ENCODE measurements at regions not wholly inside any gene's neighbourhood (a gene's known extent, or its start where the extent isn't known, plus 50 kb on each side); places are given as distances from the start of the nearest gene placed in this dataset.
"Not testable (repeated sequence)": the region's sequence is repeated elsewhere in the genome, so short reads cannot be mapped to it uniquely, and the experiment has no call there.

DNA sequence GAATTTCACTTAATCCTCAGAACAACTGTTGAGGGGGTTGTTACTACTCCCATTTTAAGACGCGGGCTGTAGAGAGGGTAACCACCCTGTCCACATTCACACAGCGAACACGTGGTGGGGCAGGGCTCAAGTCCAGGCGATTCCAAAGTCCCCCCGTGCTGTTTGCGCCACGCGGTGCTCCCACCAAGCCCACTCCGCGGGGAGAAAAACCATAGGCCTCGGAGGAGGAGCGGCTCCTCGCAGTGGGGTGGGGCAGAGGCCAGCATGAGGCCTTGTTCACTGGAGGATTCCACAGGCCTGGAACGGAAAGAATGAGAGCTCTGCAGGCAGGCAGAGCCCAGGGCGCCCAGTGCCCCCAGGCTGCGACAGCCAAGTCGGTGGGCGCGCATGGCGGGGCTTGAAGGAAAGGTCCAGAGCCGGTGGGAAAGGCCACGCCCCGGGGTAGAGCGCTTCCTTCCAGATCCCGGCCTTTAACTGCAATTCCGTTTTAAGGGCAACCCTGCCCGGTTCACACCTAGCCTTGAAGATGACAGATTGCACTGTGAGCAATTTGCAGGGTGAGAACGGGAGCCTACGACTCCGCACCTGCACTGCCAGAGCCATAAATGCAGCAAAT, 161.8 kb upstream of the TBL1XR1 start:
- DNase-seq, result peak; percentile 38

DNA sequence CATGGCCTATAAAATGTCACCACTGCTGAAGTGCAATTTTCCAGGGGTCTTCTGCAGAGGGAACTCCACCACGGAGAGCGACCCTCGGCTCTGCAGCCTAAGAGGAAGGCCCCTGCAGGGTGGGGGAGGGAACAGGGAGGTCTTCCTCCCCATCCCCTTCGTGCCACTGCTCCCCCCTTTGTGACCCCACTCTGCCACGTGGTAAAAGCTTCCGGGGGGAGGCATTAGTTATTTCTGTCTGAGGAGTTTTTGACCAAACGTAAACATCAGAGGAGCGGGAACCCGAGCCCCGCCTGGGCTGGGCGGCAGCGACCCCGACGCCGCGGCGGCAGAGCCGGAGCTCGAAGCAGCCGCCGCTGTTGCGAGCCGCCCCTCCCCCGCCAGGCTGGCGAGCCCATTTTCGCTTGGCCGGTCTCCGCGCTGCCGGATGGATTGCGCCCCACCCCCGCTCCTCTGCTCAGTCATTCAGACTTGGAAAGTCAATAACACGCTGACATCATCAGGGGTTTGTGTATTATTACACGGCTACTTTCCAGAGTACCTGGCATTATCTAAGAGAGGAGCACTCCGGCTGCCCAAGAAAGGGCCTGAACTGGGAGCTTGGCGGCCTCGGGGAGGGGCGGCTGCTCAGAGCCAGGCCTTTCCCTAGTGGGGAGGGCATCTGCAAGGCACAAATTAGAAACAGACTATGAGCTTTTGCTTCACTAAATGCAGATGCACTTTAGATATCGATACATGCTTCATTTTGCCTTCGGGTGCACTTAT, 162.5 kb upstream of the TBL1XR1 start:
- peak; percentile 97 for DNase-seq

DNA sequence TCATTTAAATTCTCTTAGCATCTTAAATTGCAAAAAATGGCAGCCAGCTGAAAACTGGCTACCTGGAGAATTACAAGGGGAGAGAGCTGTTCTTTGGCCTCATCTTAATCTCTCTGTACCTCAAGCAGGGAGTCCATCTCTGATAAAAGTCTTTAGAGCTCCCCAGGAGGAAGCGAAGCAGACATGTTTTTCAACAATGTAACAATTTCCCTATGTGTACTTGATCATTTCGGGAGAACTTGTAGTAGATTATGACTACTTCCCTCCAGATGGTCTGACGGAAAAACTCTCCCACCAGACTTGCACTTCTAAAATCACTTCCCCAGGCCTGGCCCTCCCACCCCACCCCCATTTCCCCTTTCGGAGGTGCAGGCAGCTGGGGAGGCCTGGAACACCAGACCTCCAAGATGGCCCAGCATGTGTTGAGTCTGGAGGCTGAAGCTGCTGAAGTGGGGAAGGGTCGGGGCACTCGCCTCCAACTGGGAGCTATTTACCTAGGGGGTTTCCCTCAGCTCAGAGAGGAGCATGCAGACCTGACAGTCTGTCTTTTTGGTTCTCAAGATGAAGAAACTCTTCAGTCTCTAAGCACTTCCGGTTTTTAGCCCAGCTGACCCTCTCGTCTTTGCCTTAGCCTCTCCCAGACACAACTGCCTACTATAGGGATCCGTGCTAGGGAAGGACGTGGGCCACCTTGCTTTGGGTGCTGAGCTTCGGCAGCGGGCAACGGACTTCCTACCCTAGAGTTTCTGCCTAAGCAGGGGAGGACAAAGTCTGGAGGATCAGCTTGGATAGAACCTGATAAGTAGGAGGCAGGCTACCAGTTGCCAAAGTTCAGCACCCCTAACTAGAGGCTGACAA, 164.0 kb upstream of the TBL1XR1 start:
- DNase-seq, result no peak

DNA sequence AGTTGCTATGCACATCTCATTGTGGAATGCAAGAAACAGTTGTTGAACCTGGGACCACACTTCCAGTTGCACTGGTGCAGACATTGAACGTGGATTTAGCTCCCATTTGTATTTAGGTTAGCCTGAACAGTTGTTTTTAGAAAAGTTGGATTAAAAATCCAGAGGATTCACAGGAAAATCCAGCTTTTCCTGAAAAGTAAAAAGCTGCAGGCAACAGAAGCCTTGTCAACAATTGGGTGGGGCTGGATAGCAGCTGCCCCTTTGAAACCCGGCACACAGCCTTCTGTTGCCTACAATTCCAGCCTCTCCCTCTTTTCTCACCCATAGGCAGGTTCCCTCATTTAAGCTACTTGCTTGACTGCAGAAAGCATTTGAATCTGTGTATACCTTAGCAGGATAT, 165.3 kb upstream of the TBL1XR1 start:
- DNase-seq, result no peak

DNA sequence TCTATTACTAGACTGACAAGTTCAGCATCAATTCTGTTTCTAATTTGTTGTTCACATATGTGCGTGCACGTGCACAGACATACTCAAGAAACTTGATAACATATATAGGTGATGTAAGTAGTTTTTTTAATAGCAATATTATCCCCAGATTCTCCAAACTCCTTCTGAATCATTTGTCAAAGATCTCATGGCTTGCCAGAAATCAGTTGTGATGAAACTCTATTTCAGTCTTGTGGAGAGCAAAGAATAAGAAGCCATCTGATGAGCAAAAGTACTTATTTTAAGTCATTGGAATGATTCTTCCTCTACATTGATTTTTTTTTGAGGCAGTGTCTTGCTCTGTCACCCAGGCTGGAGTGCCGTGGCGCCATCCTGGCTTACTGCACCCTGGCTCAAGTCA, 167.0 kb upstream of the TBL1XR1 start:
- DNase-seq, result no peak

DNA sequence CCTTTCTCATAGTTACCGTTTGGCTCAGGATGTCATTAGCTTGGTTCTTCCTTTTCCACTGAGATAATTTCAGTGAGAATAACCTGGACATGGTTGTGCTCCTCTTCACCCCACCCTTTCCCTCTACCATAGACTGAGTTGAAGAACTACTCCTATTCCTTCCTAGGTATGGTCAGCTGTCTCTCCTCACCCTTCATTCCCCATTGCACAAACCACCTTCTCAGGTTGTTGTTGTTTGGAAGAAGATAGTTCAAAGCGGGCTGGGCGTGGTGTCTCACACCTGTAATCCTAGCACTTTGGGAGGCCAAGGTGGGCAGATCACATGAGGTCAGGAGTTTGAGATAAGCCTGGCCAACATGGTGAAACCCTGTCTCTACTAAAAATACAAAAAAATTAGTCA, 168.0 kb upstream of the TBL1XR1 start:
- not testable (repeated sequence) for DNase-seq

DNA sequence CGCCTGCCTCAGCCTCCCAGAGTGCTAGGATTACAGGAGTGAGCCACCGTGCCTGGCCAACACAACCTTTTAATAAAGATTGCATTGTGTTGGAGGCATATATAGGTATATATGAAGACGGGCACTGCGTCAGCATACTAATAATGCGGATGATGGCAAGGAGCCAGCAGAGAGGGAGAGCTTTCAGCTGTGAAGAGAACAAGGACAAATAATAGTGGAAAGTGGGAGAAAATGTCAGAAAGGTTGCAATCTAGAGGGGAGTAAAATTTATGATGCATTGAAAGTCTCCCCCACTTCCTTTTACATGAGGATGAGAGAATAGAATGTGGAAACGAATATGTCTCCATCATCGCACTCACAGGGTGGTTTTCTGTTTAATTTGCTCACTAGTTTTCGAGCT, 170.5 kb upstream of the TBL1XR1 start:
- DNase-seq, result no peak

DNA sequence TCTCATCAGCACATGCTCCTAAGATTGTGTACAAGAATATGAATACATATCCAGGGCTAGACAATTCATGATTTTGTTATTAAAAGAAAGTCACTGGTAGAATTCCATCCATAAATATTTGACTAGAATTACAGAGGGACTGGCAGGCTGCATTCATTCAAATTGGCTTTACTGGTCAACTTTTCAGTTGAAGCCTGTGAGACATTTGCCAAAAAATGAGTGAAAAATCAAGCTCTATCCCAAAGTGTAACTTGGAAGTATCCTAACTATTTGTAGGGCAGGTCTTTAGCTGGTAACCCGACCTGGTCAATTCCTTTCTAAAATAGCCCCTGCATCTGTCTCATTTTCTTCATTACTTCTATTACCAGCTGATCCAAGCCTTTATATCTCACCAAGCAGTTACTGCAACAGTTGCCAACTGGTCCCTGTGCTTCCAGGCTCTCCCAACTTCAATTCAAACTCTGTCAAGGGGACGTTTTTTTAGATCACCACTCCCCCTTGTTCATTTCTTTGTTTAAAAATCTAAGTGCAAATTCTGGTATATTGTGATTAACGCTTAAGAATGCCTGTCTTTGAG, 173.1 kb upstream of the TBL1XR1 start:
- DNase-seq, result no peak

DNA sequence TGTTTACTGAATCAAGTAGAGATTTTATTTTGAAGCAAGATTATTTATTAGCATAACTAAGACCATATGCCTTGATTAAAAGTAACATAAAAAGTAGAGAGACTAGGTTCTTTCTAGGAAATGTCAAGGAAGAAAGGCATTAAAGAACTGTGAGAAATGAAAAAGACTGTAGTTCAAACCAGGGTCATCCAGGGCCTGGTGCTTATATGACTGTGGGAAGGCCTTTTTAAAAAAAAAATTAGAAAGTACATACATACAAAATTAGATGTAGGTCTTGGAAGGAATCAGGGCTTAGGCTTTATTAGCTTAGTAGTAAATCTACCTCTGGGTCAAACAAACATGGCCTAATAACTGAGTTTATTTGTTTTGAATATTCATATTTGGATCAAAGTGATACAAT, 173.9 kb upstream of the TBL1XR1 start:
- no peak for DNase-seq

DNA sequence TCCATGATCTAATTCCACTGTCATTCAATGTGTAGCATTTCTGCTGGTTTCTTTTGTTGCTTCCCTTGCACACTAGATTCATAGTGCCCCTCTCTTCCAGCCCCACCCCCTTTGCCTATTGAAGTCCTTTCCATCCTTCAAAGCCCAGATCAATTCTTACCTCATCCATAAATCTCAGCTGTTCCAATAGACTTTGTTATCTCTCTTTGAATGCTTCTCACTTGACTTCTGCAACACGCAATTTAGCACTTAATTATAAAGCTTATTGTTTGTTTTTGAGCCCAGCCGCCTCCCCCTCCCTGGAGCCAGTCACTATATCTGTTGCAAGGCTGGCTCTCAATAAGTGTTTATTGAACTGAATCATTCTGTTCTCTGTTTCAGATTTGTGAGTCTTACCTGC, 174.6 kb upstream of the TBL1XR1 start:
- DNase-seq, result no peak

DNA sequence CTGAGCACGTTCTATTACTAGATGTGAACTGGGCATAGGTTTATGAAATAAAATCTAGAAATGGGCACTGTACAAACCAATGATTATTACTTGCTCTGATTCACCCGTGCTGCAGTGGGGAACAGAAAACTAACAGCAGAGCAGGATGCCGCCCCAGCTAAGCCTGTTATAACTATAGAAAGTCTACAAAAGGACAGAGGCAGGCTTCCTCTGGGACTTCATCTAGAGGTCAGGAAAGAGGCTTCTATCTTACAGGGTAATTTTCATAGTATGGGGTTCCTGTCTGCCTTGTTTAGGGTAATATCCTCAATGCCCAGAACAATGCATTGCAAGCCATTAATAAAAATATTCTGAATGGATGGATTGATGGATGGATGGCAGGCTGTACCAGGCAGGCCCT, 177.0 kb upstream of the TBL1XR1 start:
- DNase-seq, result no peak

DNA sequence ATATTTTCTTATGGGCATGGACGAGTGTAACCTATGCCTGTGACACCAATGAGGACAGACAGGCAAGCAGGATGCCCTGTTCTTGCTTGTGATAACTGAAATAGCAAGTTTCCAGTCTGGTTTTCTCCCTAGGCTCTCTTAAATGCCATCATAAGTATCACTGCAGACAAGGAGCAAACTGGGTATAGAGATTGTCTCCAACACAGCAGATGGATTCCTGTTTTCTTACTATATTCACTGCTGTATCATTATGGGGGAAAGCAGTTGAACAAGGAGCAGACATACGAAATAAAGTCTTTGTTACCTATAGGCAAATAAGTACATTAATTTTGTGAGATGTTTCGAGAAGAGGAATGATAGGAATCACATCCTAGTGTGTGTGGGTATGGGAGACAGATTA, 178.0 kb upstream of the TBL1XR1 start:
- no peak for DNase-seq

DNA sequence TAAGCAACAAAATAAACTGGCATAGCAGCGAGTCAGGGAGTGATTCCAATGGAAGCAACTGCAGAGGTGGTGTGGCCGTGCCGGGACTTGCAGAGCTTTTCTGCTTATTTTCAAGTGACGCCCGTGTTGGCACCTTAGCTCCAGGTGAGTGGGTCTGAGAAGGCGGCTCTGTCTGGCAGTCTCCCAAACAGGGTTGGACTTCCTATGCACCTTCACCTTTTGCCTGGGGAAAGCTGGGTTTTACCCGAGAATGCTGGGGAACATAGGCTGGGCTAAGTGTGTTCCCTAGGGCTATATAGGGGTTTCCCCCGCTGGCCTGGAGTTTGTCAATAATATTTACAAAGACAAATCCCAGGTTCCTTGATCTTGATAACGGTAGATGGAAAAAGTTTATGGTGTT, 179.9 kb upstream of the TBL1XR1 start:
- no peak for DNase-seq

DNA sequence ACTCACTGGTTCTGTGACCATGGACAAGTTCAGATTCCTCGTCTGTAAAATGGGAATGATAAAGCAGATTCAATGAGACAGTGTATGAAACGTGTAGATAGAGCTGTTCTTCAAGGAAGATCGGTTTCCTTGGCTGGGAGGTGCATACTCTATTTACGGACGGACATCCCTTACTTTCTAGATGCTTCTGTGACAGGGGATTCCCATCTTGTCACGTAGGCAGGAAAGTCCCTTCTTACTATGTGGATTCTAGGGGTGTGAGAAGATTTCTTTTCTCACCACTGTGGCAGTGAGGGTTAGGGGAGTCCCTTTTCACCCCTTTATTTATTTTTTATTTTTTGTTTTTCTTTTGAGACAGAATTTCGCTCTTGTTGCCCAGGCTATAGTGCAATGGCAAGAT, 180.9 kb upstream of the TBL1XR1 start:
- no peak for DNase-seq

DNA sequence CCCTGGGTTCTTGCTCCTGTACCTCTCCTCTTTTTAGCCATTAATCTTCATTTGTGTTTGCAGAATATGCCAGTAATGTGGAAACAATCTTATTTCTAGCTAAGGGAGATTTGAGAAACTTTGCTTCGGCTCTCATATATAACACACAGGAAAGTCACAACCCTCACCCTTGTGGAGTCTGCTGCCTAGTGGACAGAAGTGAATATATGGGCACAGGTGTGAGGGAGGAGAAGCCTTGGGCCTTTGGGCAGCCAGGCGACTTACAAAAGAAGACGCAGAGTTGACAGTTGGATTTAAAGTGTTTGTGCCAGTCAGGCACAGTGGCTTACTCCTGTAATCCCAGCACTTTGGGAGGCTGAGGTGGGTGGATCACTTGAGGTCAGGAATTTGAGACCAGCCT, 181.8 kb upstream of the TBL1XR1 start:
- peak; percentile 6 for DNase-seq

DNA sequence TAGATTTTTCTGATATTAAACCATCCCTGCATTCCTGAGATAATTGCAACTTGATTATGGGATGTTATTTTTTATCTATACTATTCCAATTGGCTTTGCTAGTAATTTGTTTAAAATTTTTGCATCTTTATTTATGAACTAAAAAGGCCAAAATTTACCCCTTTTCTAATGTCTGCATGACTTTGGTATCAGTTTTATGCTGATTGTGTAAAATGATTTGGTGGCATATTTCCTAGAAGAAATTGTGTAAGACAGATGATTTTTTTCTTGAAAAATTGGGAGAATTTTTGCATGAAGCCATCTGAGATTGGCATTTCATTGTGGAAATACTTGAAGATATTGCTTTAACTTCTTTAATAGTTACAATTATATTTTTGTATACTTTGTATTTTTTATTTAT, 183.8 kb upstream of the TBL1XR1 start:
- DNase-seq, result no peak

DNA sequence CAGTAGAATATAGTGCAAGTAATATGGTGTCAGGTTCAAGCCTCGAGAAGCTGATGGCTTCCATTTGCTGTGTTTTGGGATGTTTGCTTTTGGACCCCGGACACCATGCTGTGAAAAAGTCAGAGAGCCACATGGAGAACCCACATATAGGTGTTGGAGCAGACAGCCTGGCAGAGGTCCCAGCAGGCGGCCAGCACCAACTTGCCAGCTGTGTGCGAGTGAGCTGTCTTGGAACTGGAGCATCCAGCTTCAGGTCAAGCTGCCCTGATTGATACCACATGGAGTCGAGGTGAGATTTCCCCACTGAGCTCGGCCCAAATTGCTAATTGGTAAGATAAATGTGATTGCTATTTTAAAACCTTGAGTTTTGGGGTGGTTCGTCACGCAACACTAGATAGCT, 185.7 kb upstream of the TBL1XR1 start:
- no peak for DNase-seq

DNA sequence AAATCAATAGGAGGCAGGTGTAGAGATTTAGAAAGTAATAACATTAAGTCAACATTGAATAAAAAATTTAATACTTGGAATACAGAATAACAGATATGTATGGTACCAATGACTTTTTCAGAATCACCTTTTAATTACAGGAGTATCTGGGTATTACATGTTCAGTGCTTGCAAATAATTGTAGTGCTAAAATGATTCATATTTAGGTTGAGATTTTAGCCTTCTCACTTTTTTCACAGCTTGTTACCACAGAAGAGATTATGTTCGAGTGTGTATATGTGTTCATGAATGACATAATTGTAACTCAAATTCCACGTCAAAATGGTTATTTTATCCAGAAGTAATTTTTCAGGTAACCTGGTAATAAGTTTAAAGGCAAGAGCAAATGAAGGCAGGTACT, 187.9 kb upstream of the TBL1XR1 start:
- DNase-seq, result no peak

DNA sequence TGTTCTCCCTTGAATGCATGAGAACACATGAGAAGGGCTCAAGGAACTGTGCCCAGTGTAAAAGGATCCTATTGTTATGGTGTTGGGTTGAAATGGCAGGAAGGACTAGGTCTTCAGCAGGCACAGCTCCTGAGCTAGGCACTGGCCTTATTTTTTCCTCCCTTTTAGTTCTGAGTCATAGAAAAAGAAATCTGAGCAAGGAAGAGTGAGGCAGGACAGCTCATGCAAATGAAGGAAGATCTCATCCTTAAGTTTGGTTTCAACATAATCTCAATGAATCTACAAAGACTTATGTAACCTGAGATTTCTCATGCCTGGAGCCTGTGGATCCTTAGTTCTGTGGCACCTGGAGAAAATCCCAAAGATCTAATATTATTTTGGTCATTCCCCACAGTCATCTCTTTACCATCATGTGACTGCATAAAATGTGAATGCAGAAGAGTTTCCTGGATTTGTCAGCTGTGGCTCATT, 188.6 kb upstream of the TBL1XR1 start:
- DNase-seq, result no peak

DNA sequence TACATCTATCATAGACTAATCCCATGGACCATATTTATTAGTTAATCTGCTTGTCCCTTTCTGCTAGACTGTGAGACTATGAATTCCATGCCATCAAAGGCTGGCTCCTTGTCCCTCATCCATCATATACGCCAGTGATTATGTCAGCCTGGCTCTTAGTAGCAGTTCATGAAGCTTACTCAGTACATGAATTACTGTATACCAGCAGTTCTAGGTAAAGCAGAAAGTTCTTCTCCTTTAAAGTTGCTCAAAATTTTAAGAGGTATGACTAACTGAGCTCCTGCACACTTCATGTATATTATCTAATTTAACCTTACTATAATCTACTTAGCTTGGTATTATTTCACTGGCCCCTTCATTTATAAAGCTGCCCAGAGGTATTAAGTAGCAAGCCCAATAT, 190.9 kb upstream of the TBL1XR1 start:
- no peak for DNase-seq

DNA sequence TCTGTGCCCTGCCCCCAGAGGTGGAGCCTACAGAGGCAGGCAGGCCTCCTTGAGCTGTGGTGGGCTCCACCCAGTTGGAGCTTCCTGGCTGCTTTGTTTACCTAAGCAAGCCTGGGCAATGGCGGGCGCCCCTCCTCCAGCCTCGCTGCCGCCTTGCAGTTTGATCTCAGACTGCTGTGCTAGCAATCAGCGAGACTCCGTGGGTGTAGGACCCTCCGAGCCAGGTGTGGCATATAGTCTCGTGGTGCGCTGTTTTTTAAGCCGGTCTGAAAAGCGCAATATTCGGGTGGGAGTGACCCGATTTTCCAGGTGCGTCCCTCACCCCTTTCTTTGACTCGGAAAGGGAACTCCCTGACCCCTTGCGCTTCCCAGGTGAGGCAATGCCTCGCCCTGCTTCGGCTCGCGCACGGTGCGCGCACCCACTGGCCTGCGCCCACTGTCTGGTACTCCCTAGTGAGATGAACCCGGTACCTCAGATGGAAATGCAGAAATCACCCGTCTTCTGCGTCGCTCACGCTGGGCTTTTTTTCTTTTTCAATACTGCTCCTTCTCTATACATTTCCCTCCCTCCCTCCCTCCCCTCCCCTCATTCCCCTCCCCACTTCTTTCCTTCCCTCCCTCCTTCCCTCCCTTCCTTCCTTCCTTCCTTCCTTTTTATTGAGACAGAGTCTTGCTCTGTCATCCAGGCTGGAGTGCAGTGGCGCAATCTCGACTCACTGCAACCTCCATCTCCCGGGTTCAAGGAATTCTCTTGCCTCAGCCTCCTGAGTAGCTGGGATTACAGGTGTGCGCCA, 197.1 kb upstream of the TBL1XR1 start:
- DNase-seq, result not testable (repeated sequence)

DNA sequence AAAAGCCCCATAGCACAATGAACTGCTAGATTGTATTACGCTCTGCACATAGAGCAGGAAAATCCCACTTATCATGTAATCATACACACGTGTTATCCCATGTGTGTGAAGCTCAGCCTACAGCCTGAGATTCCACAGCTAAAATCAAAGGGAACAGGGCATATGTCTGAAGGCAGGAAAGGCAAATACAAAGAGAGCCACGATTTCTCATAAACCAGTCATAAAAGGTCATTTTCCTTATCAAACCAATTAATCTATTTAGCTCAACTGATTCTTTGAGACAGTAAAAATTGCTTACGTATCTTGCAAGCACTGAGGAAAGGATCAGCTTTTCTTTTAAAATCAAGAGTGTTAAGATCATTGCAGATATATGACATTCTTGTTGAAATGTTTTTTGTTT, 199.5 kb upstream of the TBL1XR1 start:
- DNase-seq, result no peak

DNA sequence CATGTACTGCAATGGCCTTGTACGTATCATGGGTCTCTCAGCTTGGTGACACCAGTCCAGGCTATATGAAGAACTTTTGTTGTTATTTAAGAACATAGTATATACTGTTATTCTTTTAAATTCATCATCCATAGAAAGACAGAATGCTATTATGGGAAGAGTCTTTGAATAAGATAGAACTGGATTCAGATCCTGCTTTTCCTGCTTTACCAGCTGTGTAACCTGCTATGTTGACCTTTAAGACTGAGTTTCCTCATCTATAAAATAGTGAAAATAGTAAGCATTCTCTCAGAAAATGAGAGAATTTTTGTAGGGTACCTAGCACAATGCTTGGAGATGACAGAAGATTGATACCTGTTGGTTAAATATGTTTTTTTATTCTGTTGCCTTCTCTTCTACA, 204.1 kb upstream of the TBL1XR1 start:
- no peak for DNase-seq
